ENCODE measurements at regions not wholly inside any gene's neighbourhood (a gene's known extent, or its start where the extent isn't known, plus 50 kb on each side); places are given as distances from the start of the nearest gene placed in this dataset.

DNA sequence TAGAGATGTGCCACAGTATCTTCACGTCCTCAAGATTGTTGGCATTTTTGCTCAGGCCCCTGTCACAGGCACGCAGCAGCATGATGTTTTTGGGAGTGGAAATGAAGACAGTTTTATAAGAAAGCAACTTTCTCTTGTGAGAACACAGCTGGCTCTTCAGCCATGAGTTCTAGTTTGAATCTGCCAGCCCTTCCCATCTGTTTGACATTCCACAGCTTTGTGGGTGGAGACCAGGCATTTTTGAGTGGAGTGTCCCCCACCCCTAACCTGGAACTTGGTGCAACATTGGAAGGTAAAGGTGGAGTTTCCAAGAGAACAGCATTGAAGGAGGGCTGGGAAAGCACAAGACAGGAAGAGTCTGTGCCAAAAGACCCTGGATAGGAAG, 253.1 kb upstream of the IGFBP3 start:
- Mint-ChIP-seq H3K27ac (no peak overlapping the region), H3K36me3 (ENCODE audit: low read depth) (no peaks in the 10 kb centered on the region), H3K27me3 (no peaks in the 10 kb centered on the region), H3K4me3 (no peak overlapping the region), H3K4me1 (ENCODE audit: low read depth) (no peaks in the 10 kb centered on the region), H3K9me3 (no peaks in the 10 kb centered on the region)
- intact Hi-C loops (cut with micrococcal nuclease), result no loop called here

- intact Hi-C loops (cut with micrococcal nuclease), result no loop called here
- Mint-ChIP-seq H3K27me3 (no peaks in the 10 kb centered on the region), H3K36me3 (ENCODE audit: low read depth) (no peaks in the 10 kb centered on the region), H3K4me1 (ENCODE audit: low read depth) (no peaks in the 10 kb centered on the region), H3K9me3 (no peaks in the 10 kb centered on the region), H3K4me3 (no peak overlapping the region), H3K27ac (no peak overlapping the region)
Observed at GRCh38 chr7:46173476-46174195, 252.6 kb upstream of the IGFBP3 start.

GRCh38 chr7:46170792-46171191, 249.7 kb upstream of the IGFBP3 start:
- Mint-ChIP-seq H3K36me3 (ENCODE audit: low read depth) (no peaks in the 10 kb centered on the region), H3K4me3 (no peak overlapping the region), H3K9me3 (no peaks in the 10 kb centered on the region), H3K27me3 (no peaks in the 10 kb centered on the region), H3K4me1 (ENCODE audit: low read depth) (no peaks in the 10 kb centered on the region), H3K27ac (no peak overlapping the region)
- intact Hi-C loops (cut with micrococcal nuclease), result no loop called here

DNA sequence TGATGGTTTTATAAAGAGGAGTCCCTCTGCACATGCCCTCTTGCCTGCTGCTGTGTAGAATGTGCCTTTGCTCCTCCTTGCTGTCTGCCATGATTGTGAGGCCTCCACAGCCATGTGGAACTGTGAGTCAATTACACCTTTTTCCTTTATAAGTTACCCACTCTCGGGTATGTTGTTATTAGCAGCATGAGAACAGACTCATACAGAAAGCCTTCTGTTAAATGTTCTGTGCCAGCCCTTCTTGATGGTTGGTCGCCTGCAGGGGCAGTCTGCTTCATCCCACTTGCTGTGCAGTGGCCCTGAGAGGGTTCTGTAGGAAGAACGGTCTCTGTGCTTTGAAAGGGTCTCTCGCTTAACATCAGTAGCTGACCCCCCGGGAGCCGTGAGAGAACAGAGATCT, 248.9 kb upstream of the IGFBP3 start:
- no peak overlapping the region for H3K4me3 Mint-ChIP-seq
- intact Hi-C loops (cut with micrococcal nuclease), result no loop called here
- no peaks in the 10 kb centered on the region for H3K36me3 Mint-ChIP-seq (ENCODE audit: low read depth)
- H3K27ac Mint-ChIP-seq, result no peak overlapping the region
- H3K27me3 Mint-ChIP-seq, result no peaks in the 10 kb centered on the region
- no peaks in the 10 kb centered on the region for H3K9me3 Mint-ChIP-seq
- H3K4me1 Mint-ChIP-seq (ENCODE audit: low read depth), result no peaks in the 10 kb centered on the region

- Mint-ChIP-seq H3K4me1 (ENCODE audit: low read depth) (no peaks in the 10 kb centered on the region), H3K27ac (no peak overlapping the region), H3K9me3 (no peaks in the 10 kb centered on the region), H3K4me3 (no peak overlapping the region), H3K36me3 (ENCODE audit: low read depth) (no peaks in the 10 kb centered on the region), H3K27me3 (no peaks in the 10 kb centered on the region)
- intact Hi-C loops (cut with micrococcal nuclease), result no loop called here
Observed at GRCh38 chr7:46169384-46169755, 248.3 kb upstream of the IGFBP3 start.

DNA sequence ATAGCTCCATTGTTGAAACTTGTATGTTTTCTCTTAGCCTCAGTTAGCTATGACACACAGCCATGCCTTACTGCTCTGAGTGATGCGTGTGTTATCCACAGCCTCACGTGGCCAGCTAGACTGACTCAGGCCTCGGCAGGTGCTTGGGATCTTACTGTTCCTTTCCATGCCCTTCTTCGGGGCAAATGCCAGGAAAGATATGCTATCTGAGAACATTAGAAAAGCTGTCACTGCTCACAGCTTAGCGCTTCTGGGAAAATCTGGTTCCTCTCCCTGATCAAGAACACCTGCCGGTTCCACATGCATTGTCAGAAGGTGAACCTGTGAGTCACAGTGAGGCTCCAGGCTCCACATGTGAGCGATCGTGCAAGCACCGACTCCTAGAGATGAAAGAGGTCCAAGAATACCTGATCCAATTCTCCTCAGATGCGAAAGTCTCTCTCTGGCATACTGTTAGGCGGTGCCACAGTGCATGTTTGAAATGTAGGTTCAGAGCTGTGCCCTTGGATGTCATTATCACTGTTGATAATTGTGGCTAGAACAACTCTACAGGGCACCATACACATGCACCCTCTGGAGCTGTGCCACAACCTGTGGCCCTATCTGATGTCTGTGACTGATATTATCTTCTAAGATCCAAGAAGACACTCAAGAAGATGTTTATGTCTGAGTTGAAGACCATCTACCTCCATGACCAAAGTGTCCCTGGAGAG, 247.8 kb upstream of the IGFBP3 start:
- H3K36me3 Mint-ChIP-seq (ENCODE audit: low read depth), result no peaks in the 10 kb centered on the region
- H3K4me3 Mint-ChIP-seq, result no peak overlapping the region
- no peaks in the 10 kb centered on the region for H3K27me3 Mint-ChIP-seq
- intact Hi-C loops (cut with micrococcal nuclease), result no loop called here
- H3K9me3 Mint-ChIP-seq, result no peaks in the 10 kb centered on the region
- no peak overlapping the region for H3K27ac Mint-ChIP-seq
- H3K4me1 Mint-ChIP-seq (ENCODE audit: low read depth), result no peaks in the 10 kb centered on the region

DNA sequence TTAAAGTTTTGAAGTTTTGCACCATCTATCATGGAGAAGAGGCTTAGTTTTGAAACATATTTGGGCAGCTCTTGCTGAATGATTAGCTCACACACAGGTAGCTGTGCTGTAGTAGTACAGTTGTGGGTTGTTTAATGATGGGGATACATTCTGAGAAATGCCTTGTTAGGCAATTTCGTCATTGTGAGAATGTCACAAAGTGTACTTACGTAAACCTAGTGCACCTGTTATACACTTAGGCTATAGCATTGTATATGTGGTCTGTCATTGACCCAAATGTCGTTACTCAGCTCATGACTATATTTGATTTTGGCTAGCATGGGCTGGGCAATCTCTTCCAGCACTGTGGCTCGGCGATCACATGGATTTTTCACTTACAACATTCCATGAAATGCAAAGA, 247.2 kb upstream of the IGFBP3 start:
- no peaks in the 10 kb centered on the region for H3K4me1 Mint-ChIP-seq (ENCODE audit: low read depth)
- no peak overlapping the region for H3K4me3 Mint-ChIP-seq
- intact Hi-C loops (cut with micrococcal nuclease), result no loop called here
- no peaks in the 10 kb centered on the region for H3K27me3 Mint-ChIP-seq
- no peak overlapping the region for H3K27ac Mint-ChIP-seq
- H3K36me3 Mint-ChIP-seq (ENCODE audit: low read depth), result no peaks in the 10 kb centered on the region
- H3K9me3 Mint-ChIP-seq, result peaks cover 6% of the 10 kb centered on the region

GRCh38 chr7:46165276-46165675, 244.2 kb upstream of the IGFBP3 start:
- intact Hi-C loops (cut with micrococcal nuclease), result no loop called here
- Mint-ChIP-seq H3K9me3 (peaks cover 11% of the 10 kb centered on the region), H3K27ac (no peak overlapping the region), H3K36me3 (ENCODE audit: low read depth) (no peaks in the 10 kb centered on the region), H3K4me3 (no peak overlapping the region), H3K27me3 (no peaks in the 10 kb centered on the region), H3K4me1 (ENCODE audit: low read depth) (no peaks in the 10 kb centered on the region)

DNA sequence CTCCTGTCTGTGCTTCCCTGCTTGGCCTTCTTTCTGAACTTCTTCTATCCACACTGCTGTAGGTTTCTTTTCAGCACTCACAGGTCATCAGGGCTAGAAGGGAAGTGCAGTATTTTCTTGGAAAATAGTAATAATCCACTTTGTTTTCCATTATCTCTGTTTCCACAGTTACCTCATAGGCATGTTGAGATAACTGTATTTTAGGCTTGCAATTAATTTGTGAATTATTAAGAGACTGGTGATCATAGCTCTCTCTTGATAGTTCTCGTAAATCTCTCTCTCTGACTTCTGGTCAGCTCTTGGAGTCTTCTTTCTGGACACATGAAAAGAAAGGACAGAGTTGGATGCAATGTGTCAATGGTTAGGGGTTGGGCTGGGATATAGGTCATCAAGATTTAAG, 243.6 kb upstream of the IGFBP3 start:
- Mint-ChIP-seq H3K27me3 (no peaks in the 10 kb centered on the region), H3K36me3 (ENCODE audit: low read depth) (no peaks in the 10 kb centered on the region), H3K9me3 (peaks cover 11% of the 10 kb centered on the region), H3K4me1 (ENCODE audit: low read depth) (no peaks in the 10 kb centered on the region), H3K27ac (no peak overlapping the region), H3K4me3 (no peak overlapping the region)
- intact Hi-C loops (cut with micrococcal nuclease), result no loop called here

DNA sequence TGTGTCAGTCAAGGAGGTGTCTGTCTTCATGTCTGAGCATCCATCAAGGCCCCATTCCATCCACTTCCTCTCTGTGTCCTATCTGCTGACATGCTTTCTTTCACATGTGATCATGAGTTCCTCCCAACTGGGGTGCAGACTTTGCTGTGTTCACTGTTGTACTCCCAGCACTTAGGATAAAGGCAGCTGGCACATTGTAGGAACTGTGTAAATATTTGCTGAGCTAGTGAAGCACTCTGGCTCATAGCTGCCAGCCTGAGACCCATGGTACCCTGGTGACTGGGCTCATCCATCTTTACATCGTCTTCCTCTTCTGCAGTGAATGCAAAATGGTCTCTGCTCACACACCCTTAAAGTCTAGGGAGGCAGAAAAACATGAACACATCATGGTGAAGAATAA, 242.2 kb upstream of the IGFBP3 start:
- no peak overlapping the region for H3K4me3 Mint-ChIP-seq
- intact Hi-C loops (cut with micrococcal nuclease), result no loop called here
- no peaks in the 10 kb centered on the region for H3K36me3 Mint-ChIP-seq (ENCODE audit: low read depth)
- peaks cover 11% of the 10 kb centered on the region for H3K9me3 Mint-ChIP-seq
- H3K27ac Mint-ChIP-seq, result no peak overlapping the region
- H3K27me3 Mint-ChIP-seq, result no peaks in the 10 kb centered on the region
- no peaks in the 10 kb centered on the region for H3K4me1 Mint-ChIP-seq (ENCODE audit: low read depth)

GRCh38 chr7:46162609-46163008, 241.5 kb upstream of the IGFBP3 start:
- Mint-ChIP-seq H3K4me3 (no peak overlapping the region), H3K4me1 (ENCODE audit: low read depth) (no peaks in the 10 kb centered on the region), H3K27me3 (no peaks in the 10 kb centered on the region), H3K36me3 (ENCODE audit: low read depth) (no peaks in the 10 kb centered on the region), H3K9me3 (peaks cover 11% of the 10 kb centered on the region), H3K27ac (no peak overlapping the region)
- intact Hi-C loops (cut with micrococcal nuclease), result no loop called here

- Mint-ChIP-seq H3K27me3 (no peaks in the 10 kb centered on the region), H3K27ac (no peak overlapping the region), H3K4me1 (ENCODE audit: low read depth) (no peaks in the 10 kb centered on the region), H3K9me3 (peaks cover 11% of the 10 kb centered on the region), H3K4me3 (no peak overlapping the region), H3K36me3 (ENCODE audit: low read depth) (no peaks in the 10 kb centered on the region)
- intact Hi-C loops (cut with micrococcal nuclease), result no loop called here
Observed at GRCh38 chr7:46160861-46161260, 239.8 kb upstream of the IGFBP3 start.

DNA sequence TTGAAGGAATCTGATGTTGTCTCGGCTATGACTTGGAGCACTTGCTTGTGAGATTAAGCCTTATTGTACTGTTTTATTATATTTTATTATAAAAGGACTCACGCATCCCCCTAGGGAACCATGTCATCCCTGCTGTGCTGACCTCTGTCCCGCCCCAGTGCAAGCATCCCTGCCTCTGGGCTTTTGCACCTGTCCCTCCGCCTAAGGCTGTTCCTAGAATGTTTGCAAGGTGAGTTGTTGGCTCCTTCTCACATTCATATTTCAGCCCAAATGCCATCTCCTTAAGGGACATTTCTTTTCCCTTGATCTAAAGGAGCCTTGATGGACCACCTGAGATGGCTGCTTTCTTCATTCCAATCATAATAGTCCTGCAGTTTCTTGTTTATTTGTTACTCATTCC, 236.9 kb upstream of the IGFBP3 start:
- Mint-ChIP-seq H3K36me3 (ENCODE audit: low read depth) (no peaks in the 10 kb centered on the region), H3K27ac (no peak overlapping the region), H3K27me3 (no peaks in the 10 kb centered on the region), H3K9me3 (peaks cover 2% of the 10 kb centered on the region), H3K4me1 (ENCODE audit: low read depth) (no peaks in the 10 kb centered on the region), H3K4me3 (no peak overlapping the region)
- intact Hi-C loops (cut with micrococcal nuclease), result no loop called here

GRCh38 chr7:46157404-46157803, 236.3 kb upstream of the IGFBP3 start:
- Mint-ChIP-seq H3K4me1 (ENCODE audit: low read depth) (no peaks in the 10 kb centered on the region), H3K27ac (no peak overlapping the region), H3K36me3 (ENCODE audit: low read depth) (no peaks in the 10 kb centered on the region), H3K4me3 (no peak overlapping the region), H3K27me3 (no peaks in the 10 kb centered on the region), H3K9me3 (no peaks in the 10 kb centered on the region)
- intact Hi-C loops (cut with micrococcal nuclease), result no loop called here

DNA sequence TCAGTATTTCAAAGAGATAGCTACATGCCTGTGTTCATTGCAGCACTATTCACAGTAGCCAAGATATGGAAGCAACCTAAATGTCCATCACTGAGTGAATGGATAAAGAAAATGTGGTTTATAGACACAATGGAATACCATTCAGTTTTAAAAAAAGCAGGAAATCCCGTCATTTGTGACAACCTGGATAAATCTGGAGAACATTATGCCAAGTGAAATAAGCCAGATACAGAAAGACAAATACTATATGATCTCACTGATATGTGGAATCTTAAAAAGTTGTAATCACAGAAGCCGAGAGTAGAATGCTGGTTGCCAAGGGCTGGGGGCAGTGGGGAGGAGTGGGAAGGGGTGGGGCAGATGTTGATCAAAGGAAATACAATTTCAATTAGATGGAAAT, 235.8 kb upstream of the IGFBP3 start:
- no peaks in the 10 kb centered on the region for H3K9me3 Mint-ChIP-seq
- intact Hi-C loops (cut with micrococcal nuclease), result no loop called here
- no peaks in the 10 kb centered on the region for H3K4me1 Mint-ChIP-seq (ENCODE audit: low read depth)
- H3K27me3 Mint-ChIP-seq, result no peaks in the 10 kb centered on the region
- no peak overlapping the region for H3K27ac Mint-ChIP-seq
- H3K36me3 Mint-ChIP-seq (ENCODE audit: low read depth), result no peaks in the 10 kb centered on the region
- no peak overlapping the region for H3K4me3 Mint-ChIP-seq
